HL-60/S4 (cell line): ENCODE measurements at regions not wholly inside any gene's neighbourhood (a gene's known extent, or its start where the extent isn't known, plus 50 kb on each side); places are given as distances from the start of the nearest gene placed in this dataset.

Experiments used
- in situ Hi-C: fragments of 300-500 bp; cut with MboI; formaldehyde crosslinking; loops from 2 replicates; pipeline ENCODE4 v1.14.3; 2022; ENCODE audit warnings: low sequenced_read_pairs

DNA sequence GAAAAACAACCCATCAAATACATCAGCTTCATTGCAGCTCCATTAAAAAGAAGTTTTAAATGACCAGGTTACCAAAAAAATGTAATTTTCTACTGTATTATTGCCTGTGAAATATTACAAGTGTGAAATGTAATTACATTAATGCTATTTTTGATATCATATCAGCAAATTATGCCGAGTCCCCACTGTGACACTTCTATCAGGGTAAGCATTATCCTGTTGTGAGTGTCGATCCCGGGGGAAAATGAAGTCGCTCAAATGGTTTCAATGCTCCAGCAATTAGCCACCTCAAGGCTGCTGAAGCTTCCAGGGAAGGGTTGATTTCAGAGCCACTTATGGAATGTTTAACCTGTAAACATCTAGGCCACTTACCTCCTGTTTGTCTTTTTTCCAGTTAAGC is 70.4 kb downstream of the RCN1 start:
- in situ Hi-C loops, result loop anchor here (10.0 to 25.0 kb wide), 4 partner anchors 106 to 924 kb away; no protein-coding TSS in a partner anchor

DNA sequence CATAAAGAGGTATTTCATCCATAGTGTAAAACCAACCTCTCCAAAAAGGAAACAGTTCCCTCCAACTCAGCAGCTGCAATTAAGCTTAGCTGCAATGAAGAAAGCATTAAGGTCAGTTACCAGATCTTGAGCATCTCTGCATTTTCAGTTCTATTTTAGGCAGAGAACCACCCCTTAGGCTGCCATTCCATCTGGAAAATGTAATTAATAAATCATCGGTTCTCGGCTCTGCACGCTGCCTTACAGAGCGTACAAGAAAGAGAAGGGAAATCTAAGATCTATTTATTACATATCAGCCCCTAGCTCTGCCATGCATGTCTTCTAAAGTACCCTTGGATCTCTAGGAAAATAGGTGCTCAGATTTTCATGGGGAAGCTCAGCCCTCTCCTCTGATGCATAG is 71.5 kb downstream of the RCN1 start:
- in situ Hi-C loops, result loop anchor here (10.0 to 25.0 kb wide), 4 partner anchors 108 to 925 kb away; no protein-coding TSS in a partner anchor

DNA sequence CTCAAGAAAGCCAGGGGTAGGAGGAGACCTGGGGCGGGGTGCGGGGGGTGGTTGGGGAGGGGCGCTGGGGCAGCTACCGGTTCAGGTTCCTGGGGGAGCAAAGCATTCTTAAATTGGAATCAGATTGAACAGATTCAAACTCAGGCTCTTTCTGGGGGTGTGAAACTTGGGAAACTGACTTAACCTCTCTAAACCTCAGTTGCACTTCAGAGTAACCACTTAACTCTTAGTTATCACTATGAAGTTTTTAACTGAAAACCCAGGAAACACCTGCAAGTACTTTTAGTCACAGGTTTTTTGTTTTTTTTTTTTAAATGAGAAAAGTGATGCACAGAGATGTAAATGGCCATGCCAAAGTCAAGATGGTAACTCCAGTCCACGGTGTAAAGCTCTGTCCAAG is 72.0 kb downstream of the RCN1 start:
- in situ Hi-C loops, result loop anchor here (10.0 to 25.0 kb wide), 4 partner anchors 108 to 926 kb away; no protein-coding TSS in a partner anchor

DNA sequence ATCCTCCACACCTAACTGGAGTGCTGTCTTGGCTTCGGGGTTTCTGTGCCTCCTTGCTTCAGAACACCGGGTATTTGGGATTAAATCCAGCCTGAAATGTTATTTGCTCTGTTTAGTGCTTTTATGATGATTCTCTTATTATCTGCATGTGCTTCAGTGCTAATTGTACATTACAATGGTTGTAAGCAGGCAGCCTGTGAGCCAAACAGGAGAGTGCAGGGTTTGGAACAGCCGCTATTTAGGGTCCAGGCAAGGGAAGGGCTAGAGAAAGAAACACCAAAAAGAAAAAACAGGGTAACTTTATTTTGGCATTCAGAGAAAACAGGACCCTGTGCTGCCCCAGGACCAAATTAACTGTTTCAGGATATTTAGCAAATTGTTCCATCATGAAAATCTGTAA is 72.7 kb downstream of the RCN1 start:
- in situ Hi-C loops, result loop anchor here (10.0 to 25.0 kb wide), 4 partner anchors 109 to 926 kb away; no protein-coding TSS in a partner anchor

DNA sequence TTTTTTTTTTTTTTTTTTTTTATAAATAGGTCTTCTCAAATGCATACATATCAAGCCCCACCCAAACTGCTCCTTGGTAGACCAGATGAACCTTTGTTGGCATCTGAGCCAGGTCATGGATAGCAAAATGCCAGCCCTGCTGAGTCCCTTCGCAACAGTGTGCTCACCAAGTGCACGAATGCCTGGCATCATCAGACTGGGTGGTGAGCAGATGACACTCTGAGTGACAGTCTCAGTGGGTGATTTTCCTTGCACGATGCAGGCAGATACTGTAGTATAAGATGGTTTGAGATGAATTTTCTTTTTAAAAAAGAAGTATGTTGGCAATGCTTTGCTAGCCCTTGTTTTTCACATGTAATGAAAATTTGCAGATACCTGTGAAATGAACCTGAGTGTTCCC is 74.0 kb downstream of the RCN1 start:
- in situ Hi-C loops, result loop anchor here (10.0 to 25.0 kb wide), 4 partner anchors 110 to 928 kb away; no protein-coding TSS in a partner anchor

DNA sequence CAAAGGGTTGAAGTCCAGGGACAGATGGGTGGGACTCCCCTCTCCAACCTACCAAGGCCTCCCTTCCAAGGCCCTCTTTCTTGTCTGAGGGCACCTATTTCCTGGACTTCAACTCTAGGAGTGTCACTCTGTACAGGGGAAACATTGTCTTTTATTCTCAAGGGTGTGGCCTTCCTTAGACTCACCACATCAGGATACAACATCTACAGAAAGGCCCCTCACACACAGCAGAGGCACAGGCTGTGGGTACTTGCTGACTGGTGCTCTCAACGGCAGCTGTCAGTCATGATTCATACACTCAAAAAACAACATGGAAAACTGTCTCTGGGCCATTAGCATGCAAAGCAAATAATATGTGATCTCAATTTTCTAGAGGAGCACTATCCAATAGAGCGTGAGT is 78.0 kb downstream of the RCN1 start:
- in situ Hi-C loops, result loop anchor here (10.0 to 25.0 kb wide), 4 partner anchors 114 to 932 kb away; no protein-coding TSS in a partner anchor

DNA sequence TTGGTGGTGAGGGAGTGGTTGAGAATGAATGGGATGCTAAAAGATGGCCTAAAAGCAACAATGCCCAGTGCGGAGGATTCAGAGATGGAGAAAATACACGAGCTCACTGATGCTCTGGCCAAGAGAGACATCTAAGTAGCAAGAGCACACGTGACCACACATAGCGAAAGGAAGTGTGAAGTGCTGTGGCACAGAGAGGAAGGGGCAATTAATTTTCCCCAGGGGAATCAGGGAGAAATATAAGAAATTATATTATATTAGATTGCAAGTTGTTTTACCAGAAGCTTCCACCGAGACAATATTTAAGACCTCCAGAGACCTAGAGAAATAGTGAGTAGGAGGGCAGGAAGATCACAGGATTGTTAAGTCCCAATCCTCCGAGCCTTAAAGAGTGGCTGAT is 80.6 kb downstream of the RCN1 start:
- in situ Hi-C loops, result loop anchor here (25.0 kb wide), 3 partner anchors 309 to 934 kb away; no protein-coding TSS in a partner anchor

DNA sequence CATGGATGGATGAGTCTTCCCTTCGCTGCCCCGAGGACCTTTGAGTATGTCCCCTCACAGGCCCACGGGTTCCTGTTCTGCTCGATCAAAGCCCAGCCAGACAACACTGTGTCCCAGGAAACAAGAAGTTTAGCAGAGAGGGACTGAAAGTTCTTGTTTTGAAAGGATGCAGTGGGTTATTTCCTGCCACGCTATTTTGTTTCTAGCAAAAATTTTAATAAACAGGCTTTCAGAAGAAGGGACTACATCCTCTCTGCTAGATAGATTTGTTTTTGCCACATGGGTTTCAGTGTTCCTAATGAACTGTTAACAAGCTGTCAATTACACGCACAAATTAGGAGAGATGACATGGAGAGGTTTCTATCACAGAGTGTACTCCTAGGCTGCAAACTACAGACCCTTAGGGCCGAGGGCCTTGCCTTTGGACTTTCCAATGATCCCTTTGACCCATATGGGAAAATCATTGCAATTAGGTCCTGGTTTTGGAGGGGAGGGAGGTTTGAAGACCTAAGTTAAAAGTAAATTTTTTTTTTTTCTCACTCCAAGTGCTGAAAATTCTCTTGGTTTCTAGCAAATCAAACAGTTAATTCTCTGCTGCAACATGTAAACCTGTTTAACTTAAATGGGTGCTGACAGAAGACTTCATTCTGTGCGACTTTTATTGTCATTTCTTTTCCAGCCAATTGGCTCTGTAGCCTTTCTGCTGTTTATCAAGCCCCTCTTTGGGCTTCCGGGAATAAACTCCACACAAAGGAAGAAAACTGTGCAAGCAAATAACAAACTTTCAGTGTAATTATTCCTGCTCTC is 81.4 kb downstream of the RCN1 start:
- in situ Hi-C loops, result loop anchor here (25.0 kb wide), 3 partner anchors 310 to 935 kb away; no protein-coding TSS in a partner anchor

DNA sequence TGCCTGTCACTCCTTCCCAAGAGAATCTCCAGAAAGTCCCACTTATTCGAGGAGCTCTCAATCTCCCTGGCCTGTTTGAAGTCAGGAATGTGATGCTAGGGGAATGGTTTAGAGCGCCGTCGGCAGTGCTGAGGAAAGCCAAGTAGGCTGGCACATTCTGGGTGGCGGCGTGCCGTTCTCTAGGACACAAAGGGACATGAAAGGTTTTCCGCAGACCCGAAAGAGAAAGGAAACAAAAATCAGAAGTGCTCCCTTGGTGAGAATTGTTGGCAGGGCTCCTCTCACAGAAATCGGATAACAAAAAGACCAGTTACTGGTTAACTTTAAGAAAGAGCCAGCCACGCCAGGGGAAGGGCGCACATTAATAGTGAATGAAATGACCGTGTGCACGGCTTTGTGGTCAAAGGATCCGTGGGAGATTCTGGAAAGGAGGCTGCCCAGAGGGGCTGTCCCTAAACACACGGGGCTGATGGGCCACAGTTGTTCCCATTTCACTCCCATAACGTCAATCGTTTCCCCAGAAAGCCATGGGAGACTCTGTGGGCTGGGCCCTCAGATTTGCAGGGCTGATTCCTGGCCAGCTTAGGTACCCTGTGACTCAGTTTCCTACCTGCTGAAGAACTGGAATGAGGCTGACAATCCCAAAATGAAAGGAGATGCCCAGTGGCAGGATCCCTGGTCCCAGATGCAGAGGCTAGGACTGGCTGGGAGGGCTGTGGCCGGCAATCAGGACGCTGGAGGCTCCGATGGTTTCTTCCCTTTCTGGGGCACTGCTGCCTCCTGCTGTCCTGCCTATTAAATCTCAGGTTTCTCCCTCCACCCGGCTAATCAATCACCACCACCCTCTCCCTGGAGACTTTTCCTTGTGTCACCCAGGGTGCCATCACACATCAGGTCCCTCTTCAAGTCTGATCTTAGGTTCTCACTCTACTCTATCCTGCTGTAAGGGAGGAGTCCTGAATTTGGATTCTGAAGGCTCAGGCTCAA is 82.3 kb downstream of the RCN1 start:
- in situ Hi-C loops, result loop anchor here (25.0 kb wide), 3 partner anchors 311 to 936 kb away; no protein-coding TSS in a partner anchor

DNA sequence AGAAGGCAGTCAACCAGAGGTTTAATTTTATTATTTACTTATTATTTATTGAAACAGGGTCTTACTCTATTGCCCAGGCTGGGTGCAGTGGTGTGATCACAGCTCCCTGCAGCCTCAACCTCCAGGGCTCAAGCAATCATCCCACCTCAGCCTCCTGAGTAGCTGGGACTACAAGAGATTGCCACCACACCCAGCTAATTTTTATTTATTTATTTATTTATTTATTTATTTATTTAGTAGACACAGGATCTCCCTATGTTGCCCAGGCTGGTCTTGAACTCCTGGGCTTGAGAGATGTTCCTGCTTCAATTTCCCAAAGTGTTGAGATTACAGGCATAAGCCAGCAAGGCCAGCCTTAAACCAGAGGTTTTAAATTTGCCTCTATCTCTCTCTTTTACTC is 83.1 kb downstream of the RCN1 start:
- in situ Hi-C loops, result loop anchor here (25.0 kb wide), 3 partner anchors 312 to 937 kb away; no protein-coding TSS in a partner anchor

DNA sequence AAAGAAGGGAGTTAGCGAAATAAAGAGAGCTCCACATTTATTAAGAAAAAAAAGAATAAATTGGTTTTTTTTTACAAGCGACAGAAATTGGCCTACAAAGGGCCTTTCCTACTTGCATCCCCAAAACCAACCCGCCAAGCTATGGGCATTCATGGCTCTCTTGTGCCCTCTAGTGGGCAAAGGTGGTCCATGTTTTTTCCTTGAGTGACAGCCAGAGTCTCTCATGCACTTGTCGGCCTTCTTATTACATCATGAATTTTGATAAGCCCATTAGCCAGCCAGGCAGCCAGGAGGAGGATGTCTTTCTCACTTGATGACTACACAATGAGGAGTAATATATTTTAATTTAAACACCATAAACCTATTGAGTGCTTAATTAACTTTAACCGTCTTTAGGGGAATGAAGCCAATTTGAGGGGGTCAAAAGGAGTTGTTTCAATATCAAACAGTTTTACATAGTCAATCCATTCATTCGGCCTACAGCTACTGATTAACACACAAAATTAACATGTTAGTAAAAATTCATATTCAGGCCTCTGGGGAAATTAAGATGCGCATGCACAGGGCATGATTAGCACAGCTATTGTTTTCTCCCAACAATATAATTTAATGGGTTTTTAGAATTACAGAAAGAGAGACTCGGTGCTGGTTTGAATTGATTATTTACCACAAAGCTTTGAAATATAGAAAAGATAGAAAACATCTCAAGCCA is 85.5 kb downstream of the RCN1 start:
- in situ Hi-C loops, result no loop called here

DNA sequence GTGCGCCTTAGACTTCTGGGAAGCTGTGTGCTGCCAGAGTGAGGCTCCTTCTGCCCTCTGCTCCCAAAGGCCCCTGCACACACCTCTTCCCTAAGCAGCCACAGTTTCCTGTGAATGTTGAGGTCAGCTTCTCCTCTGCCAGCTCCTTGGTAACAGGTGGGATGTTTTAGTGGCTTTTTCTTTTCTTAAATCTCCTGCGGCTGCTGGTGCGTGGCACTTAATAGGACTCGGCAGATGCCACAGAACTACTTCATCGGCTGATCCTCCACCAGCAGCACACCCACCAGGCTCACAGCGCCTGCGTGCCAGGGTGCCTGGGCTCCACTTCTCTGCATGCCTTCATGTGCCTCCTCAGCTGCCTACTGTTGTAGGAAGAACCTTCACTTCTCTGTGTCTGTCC is 87.8 kb downstream of the RCN1 start:
- in situ Hi-C loops, result no loop called here

DNA sequence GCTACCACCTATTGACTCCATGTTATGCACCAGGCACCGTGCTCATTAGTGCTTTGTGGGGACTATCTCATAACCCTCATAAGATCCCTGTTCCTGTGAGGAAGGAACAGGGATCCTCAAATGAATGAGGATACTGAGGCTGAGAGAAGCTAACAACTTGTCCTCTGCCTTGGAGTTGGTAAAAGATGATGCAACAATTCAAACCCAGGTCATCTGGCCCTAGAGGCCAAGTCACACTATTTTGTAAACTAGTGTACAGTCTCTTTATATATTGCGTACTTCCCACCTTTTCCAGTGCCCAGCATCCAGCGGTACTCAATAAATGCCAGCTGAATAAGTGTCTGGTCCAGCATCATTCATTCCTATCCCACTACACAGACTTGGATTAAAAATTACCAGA is 92.6 kb downstream of the RCN1 start:
- in situ Hi-C loops, result no loop called here

DNA sequence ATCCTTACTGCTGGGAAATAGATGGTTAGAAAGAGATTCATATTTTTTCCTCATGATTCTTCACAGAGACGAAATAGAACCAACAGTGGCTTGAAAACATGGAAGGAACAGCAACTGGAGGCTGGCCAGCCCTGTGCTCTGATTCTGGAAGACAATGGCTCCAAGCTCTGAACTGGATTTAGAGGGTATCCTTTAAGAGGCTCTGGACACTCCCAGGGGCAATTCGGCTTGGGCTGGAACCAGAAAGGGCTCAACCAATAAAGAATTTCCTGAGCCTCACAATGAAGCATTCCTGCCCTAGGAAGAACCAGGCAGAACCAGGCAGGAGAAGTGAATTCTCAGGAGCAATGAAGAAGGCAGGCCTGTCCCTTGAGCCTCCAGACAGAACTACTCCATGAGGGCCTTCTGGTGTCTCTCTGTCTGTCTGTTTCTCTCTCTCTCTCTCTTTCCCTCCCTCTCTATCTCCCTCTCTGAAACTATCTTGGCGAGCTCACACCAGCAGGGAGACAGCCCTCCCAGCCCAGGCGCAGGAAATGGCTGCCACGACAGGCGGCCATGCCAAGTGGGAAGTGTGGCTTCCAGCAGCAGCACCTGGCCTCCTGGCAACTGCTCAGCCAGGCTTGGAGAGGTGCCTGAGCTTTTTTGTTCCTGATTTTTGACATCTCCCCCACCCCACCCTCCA is 93.3 kb downstream of the RCN1 start:
- in situ Hi-C loops, result no loop called here

DNA sequence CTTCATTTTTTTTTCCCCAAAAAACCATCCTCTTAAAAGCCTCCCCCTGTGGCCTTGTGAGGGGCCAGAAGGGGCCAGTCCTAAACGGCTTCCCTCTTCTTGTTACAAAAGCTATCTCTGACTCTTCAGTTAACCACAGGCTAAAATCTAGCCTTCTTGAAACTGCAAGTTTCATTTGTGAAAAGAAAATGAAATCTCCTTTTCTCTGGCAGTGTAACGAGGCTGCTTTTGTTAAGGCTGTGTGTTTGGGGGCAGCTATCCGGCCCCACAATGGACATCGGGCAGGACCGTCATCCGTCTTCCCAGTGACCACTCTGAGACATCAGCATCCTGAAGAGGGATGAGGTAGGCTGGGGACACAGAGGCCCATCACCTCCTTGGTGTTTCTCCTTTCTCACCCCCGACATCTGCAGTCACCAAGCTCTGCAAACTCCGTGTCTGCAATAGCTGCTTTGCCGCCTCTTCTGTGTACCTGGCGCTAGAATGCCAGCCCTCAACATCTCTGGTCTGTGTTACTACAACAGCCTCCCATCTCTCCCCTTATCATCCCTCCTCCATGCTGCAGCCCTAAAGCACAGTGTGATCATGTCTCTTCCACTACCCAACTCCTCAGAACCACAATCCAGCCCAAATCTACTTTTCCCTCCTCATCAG is 94.0 kb downstream of the RCN1 start:
- in situ Hi-C loops, result no loop called here

DNA sequence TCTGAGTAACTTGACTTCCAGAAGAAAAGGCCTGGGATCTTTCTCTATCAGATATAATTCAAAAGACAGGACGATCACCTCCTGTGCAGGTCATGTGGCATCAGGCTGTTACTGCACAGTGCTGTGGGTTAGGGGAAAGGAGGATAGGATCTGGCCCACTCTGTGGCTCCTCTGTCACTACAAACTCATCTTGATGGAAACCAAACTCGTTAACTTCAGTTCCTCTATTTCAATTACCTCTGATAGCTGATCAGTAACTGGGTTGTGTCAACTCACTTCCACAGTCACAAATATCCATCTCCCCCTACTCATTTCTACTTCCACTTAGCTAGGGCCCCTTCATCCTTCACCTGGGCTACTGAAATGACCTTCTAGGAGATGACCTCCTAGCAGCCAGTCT is 95.2 kb downstream of the RCN1 start:
- in situ Hi-C loops, result no loop called here

DNA sequence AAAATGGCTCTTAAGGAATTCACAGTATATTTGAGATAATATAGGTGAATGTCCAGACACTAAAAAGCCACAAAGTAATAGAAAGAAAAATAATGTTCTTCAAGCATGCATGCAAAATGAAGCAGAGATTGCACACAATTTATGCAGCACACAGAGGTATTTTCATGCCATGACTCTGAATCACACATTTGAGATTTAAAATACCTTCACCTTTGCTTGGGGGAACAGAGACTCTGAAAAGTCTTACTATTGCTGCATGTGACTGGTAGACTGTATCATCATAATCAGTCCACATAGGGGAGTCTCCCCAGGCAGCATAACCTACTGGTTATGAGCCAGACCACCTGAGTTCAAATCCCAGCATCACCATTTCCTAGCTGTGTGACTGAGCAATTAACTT is 96.2 kb downstream of the RCN1 start:
- in situ Hi-C loops, result no loop called here

DNA sequence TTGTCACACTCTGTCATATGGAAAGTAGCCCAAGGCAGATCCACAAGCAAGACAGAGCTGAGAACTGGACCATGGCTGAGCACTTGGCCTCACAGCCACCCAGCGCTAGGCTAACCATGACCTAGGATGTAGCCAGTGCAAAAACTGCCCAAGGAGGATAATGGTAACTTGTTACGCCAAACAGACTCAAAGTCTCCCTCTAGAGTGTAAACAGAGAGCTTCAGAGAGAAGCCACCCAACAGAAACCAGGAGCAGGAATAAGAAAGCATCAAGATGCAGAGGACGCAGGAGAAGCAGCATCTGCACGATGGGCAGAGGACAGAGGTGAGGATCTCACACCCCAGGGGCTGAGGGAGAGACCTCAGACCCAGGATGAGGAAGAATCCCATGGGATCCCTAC is 97.9 kb downstream of the RCN1 start:
- in situ Hi-C loops, result no loop called here

DNA sequence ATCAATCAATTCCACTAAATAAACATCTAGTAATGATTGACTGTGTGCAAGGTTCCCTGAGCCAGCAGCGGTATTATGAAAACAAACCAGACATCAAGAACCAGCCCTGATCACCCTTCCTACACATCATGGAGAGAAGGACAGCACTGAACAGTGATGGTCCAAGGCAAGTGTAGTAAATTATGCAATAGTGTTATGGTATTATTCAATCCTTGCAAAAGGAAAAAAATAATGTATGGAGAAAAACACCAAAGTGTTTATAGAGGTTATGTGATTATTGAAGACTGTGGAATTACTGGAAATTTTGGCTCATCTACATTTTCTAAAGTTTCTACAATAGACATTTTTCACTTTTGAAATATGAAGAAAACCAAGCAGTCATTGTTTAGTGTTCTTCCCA is 105.3 kb downstream of the RCN1 start:
- in situ Hi-C loops, result no loop called here
